HCEC 1CT (cell line): ENCODE measurements at regions not wholly inside any gene's neighbourhood (a gene's known extent, or its start where the extent isn't known, plus 50 kb on each side); places are given as distances from the start of the nearest gene placed in this dataset.

ENCODE experiments used
- DNase-seq: peaks from one replicate; pipeline ENCODE4 v3.0.0-alpha.2; 2017

GRCh38 chr4:120163895-120164294, 97.2 kb upstream of the MAD2L1 start:
- no peak for DNase-seq

GRCh38 chr4:120158841-120159463, 92.3 kb upstream of the MAD2L1 start:
- DNase-seq, result no peak

- no peak for DNase-seq
These were observed 91.4 kb upstream of the MAD2L1 start for GRCh38 chr4:120158046-120158445.

- DNase-seq, result peak; percentile 27
These were observed 89.6 kb upstream of the MAD2L1 start for GRCh38 chr4:120156120-120156718.

GRCh38 chr4:120155287-120155686, 88.6 kb upstream of the MAD2L1 start:
- peak; percentile 14 for DNase-seq

- DNase-seq, result no peak
These were observed 78.0 kb upstream of the MAD2L1 start for GRCh38 chr4:120144634-120145033.

- no peak for DNase-seq
These were observed 77.4 kb upstream of the MAD2L1 start for GRCh38 chr4:120144041-120144440.

- peak; percentile 15 for DNase-seq
These were observed 72.7 kb upstream of the MAD2L1 start for GRCh38 chr4:120139392-120139791.

GRCh38 chr4:120132935-120133334, 66.3 kb upstream of the MAD2L1 start:
- DNase-seq, result peak; percentile 6

- DNase-seq, result no peak
These were observed 64.1 kb upstream of the MAD2L1 start for GRCh38 chr4:120130786-120131185.
